ENCODE measurements at regions not wholly inside any gene's neighbourhood (a gene's known extent, or its start where the extent isn't known, plus 50 kb on each side); places are given as distances from the start of the nearest gene placed in this dataset.

DNA sequence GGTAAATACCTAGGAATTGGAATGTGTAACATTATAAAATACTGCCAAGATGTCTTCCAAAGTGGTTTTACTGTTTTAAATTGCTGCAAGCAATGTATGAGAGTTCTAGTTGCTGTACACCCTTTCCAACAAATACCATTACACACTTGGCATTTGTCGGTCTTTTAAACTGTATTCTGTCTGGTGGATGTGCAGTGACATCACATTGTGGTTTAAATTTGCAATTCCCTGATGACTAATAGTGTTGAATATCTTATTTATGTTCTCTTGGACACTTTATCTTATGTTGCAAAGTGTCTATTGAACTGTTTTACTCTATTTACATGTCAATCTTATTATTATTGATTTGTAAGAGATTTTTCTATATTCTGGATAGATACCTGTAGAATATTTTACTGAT is 561.2 kb upstream of the B3GALT2 start:
- TF ChIP-seq, protein P1, sequence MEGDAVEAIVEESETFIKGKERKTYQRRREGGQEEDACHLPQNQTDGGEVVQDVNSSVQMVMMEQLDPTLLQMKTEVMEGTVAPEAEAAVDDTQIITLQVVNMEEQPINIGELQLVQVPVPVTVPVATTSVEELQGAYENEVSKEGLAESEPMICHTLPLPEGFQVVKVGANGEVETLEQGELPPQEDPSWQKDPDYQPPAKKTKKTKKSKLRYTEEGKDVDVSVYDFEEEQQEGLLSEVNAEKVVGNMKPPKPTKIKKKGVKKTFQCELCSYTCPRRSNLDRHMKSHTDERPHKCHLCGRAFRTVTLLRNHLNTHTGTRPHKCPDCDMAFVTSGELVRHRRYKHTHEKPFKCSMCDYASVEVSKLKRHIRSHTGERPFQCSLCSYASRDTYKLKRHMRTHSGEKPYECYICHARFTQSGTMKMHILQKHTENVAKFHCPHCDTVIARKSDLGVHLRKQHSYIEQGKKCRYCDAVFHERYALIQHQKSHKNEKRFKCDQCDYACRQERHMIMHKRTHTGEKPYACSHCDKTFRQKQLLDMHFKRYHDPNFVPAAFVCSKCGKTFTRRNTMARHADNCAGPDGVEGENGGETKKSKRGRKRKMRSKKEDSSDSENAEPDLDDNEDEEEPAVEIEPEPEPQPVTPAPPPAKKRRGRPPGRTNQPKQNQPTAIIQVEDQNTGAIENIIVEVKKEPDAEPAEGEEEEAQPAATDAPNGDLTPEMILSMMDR (conservative IDR thresholded peaks at IDR 0.05), result no peak
- Histone ChIP-seq H3K36me3 (ENCODE audit: control insufficient read depth, insufficient read depth, low read length) (no peaks in the 10 kb centered on the region), H3K4me3 (ENCODE audit: low read length) (no peak overlapping the region), H3K9me3 (ENCODE audit: control insufficient read depth, low read length) (no peaks in the 10 kb centered on the region), H3K27me3 (ENCODE audit: control insufficient read depth, insufficient read depth, low read length, poor library complexity, severe bottlenecking) (peaks cover 9% of the 10 kb centered on the region), H3K27ac (ENCODE audit: low read depth, low read length) (no peak overlapping the region), H3K4me1 (ENCODE audit: control insufficient read depth, insufficient read depth, low read length) (no peaks in the 10 kb centered on the region), H3K9ac (ENCODE audit: extremely low read depth, low read length, poor library complexity, severe bottlenecking) (no peak overlapping the region)
- Mint-ChIP-seq H3K4me1 (no peaks in the 10 kb centered on the region), H3K4me3 (no peak overlapping the region), H3K36me3 (ENCODE audit: low read depth) (no peaks in the 10 kb centered on the region), H3K27me3 (ENCODE audit: insufficient read depth) (peaks cover 41% of the 10 kb centered on the region), H3K27ac (no peak overlapping the region), H3K9me3 (no peaks in the 10 kb centered on the region)
- DNase-seq, result no peak
- 91% methylated on average over 1 of the region's 1 CpG; no CpG with 5 or more reads in 1 of the 2 experiments for WGBS, 2 experiments (ENCODE audit: insufficient coverage in 1 of 2, insufficient read length in 1 of 2)

DNA sequence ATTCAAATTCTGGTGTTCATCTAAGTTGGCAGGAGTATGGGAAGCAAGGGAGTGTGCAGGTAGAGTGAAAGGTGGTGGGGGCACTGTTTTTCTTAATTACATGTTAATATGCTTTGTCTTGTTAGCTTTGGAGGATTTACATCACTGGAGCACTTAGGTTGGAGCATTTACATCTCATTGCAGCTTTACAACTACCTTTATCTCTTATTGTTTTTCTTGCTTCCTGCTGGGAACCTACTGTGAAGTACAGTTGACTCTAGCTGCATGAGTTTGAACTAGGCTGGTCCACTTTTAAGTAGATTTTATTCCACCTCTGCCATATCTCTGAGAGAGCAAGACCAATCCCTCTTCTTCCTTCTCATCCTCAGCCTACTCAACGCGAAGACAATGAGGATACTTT is 554.8 kb upstream of the B3GALT2 start:
- TF ChIP-seq, protein P1 (conservative IDR thresholded peaks at IDR 0.05), result no peak
- Histone ChIP-seq H3K27ac (ENCODE audit: low read depth, low read length) (no peak overlapping the region), H3K9ac (ENCODE audit: extremely low read depth, low read length, poor library complexity, severe bottlenecking) (no peak overlapping the region), H3K27me3 (ENCODE audit: control insufficient read depth, insufficient read depth, low read length, poor library complexity, severe bottlenecking) (peaks cover 47% of the 10 kb centered on the region), H3K9me3 (ENCODE audit: control insufficient read depth, low read length) (no peaks in the 10 kb centered on the region), H3K4me1 (ENCODE audit: control insufficient read depth, insufficient read depth, low read length) (no peaks in the 10 kb centered on the region), H3K36me3 (ENCODE audit: control insufficient read depth, insufficient read depth, low read length) (no peaks in the 10 kb centered on the region), H3K4me3 (ENCODE audit: low read length) (no peak overlapping the region)
- Mint-ChIP-seq H3K36me3 (ENCODE audit: low read depth) (no peaks in the 10 kb centered on the region), H3K4me3 (no peak overlapping the region), H3K27ac (no peak overlapping the region), H3K9me3 (peaks cover 2% of the 10 kb centered on the region), H3K27me3 (ENCODE audit: insufficient read depth) (peaks cover 82% of the 10 kb centered on the region), H3K4me1 (peaks cover 5% of the 10 kb centered on the region)
- no peak for DNase-seq
- WGBS, 2 experiments (ENCODE audit: insufficient coverage in 1 of 2, insufficient read length in 1 of 2), result 29% methylated on average over 2 of the region's 2 CpGs; no CpG with 5 or more reads in 1 of the 2 experiments

DNA sequence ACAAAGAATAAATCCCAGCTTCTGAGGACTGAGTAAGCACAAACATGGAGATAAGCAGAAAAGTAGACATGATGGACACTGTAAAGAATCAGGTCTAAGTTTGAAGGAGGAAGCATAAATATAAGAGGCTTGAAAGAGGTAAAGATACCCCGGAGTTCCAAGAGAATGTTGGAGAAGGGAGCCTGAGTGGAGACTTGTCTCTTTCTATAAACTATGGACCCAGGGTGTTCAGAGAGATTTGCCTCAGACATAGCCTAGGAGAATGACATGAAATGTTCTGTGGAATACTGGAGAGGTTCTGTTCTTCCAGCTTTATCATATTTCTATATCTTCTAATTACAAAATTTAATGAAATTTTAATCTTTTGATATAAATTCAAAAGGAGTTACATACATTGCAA is 554.3 kb upstream of the B3GALT2 start:
- Mint-ChIP-seq H3K9me3 (peaks cover 2% of the 10 kb centered on the region), H3K27ac (no peak overlapping the region), H3K4me3 (no peak overlapping the region), H3K36me3 (ENCODE audit: low read depth) (no peaks in the 10 kb centered on the region), H3K27me3 (ENCODE audit: insufficient read depth) (peaks cover 79% of the 10 kb centered on the region), H3K4me1 (peaks cover 5% of the 10 kb centered on the region)
- Histone ChIP-seq H3K4me1 (ENCODE audit: control insufficient read depth, insufficient read depth, low read length) (no peaks in the 10 kb centered on the region), H3K9ac (ENCODE audit: extremely low read depth, low read length, poor library complexity, severe bottlenecking) (no peak overlapping the region), H3K4me3 (ENCODE audit: low read length) (no peak overlapping the region), H3K27ac (ENCODE audit: low read depth, low read length) (no peak overlapping the region), H3K36me3 (ENCODE audit: control insufficient read depth, insufficient read depth, low read length) (no peaks in the 10 kb centered on the region), H3K27me3 (ENCODE audit: control insufficient read depth, insufficient read depth, low read length, poor library complexity, severe bottlenecking) (peaks cover 47% of the 10 kb centered on the region), H3K9me3 (ENCODE audit: control insufficient read depth, low read length) (no peaks in the 10 kb centered on the region)
- 80 to 100% methylated on average over 1 of the region's 1 CpG for WGBS, 2 experiments (ENCODE audit: insufficient coverage in 1 of 2, insufficient read length in 1 of 2)
- TF ChIP-seq, protein P1 (conservative IDR thresholded peaks at IDR 0.05), result no peak
- no peak for DNase-seq
